ENCODE measurements at regions not wholly inside any gene's neighbourhood (a gene's known extent, or its start where the extent isn't known, plus 50 kb on each side); places are given as distances from the start of the nearest gene placed in this dataset.

- DNase-seq (ENCODE audit: extremely low read depth in 1 of 2, low read depth in 1 of 2): no peak
Observed at GRCh38 chr18:78378983-78379382, 600.6 kb upstream of the SALL3 start.

- no peak for DNase-seq (ENCODE audit: extremely low read depth in 1 of 2, low read depth in 1 of 2)
Observed at GRCh38 chr18:78390348-78390951, 589.2 kb upstream of the SALL3 start.

- DNase-seq (ENCODE audit: extremely low read depth in 1 of 2, low read depth in 1 of 2): no peak
Observed at GRCh38 chr18:78390952-78391348, 588.7 kb upstream of the SALL3 start.

GRCh38 chr18:78393086-78393862 is 586.3 kb upstream of the SALL3 start:
- DNase-seq (ENCODE audit: extremely low read depth in 1 of 2, low read depth in 1 of 2): no peak

GRCh38 chr18:78396077-78396476 is 583.5 kb upstream of the SALL3 start:
- DNase-seq (ENCODE audit: extremely low read depth in 1 of 2, low read depth in 1 of 2): no peak

GRCh38 chr18:78396756-78397155 is 582.9 kb upstream of the SALL3 start:
- DNase-seq (ENCODE audit: extremely low read depth in 1 of 2, low read depth in 1 of 2): no peak

- no peak for DNase-seq (ENCODE audit: extremely low read depth in 1 of 2, low read depth in 1 of 2)
Observed at GRCh38 chr18:78399992-78400503, 579.6 kb upstream of the SALL3 start.

GRCh38 chr18:78402440-78402839 is 577.2 kb upstream of the SALL3 start:
- DNase-seq (ENCODE audit: extremely low read depth in 1 of 2, low read depth in 1 of 2): no peak

- DNase-seq (ENCODE audit: extremely low read depth in 1 of 2, low read depth in 1 of 2): no peak
Observed at GRCh38 chr18:78402966-78403365, 576.7 kb upstream of the SALL3 start.

GRCh38 chr18:78403371-78403770 is 576.2 kb upstream of the SALL3 start:
- no peak for DNase-seq (ENCODE audit: extremely low read depth in 1 of 2, low read depth in 1 of 2)

- DNase-seq (ENCODE audit: extremely low read depth in 1 of 2, low read depth in 1 of 2): no peak
Observed at GRCh38 chr18:78405763-78406162, 573.9 kb upstream of the SALL3 start.

GRCh38 chr18:78406743-78407465 is 572.7 kb upstream of the SALL3 start:
- no peak for DNase-seq (ENCODE audit: extremely low read depth in 1 of 2, low read depth in 1 of 2)

GRCh38 chr18:78407466-78407844 is 572.2 kb upstream of the SALL3 start:
- no peak for DNase-seq (ENCODE audit: extremely low read depth in 1 of 2, low read depth in 1 of 2)

- DNase-seq (ENCODE audit: extremely low read depth in 1 of 2, low read depth in 1 of 2): no peak
Observed at GRCh38 chr18:78408623-78409022, 571.0 kb upstream of the SALL3 start.

- no peak for DNase-seq (ENCODE audit: extremely low read depth in 1 of 2, low read depth in 1 of 2)
Observed at GRCh38 chr18:78410094-78410786, 569.4 kb upstream of the SALL3 start.

- no peak for DNase-seq (ENCODE audit: extremely low read depth in 1 of 2, low read depth in 1 of 2)
Observed at GRCh38 chr18:78411539-78411938, 568.1 kb upstream of the SALL3 start.

GRCh38 chr18:78414302-78414701 is 565.3 kb upstream of the SALL3 start:
- DNase-seq (ENCODE audit: extremely low read depth in 1 of 2, low read depth in 1 of 2): no peak

GRCh38 chr18:78416853-78417252 is 562.8 kb upstream of the SALL3 start:
- DNase-seq (ENCODE audit: extremely low read depth in 1 of 2, low read depth in 1 of 2): no peak

- DNase-seq (ENCODE audit: extremely low read depth in 1 of 2, low read depth in 1 of 2): no peak
Observed at GRCh38 chr18:78418379-78418778, 561.2 kb upstream of the SALL3 start.

- no peak for DNase-seq (ENCODE audit: extremely low read depth in 1 of 2, low read depth in 1 of 2)
Observed at GRCh38 chr18:78419171-78419570, 560.4 kb upstream of the SALL3 start.

GRCh38 chr18:78420116-78420515 is 559.5 kb upstream of the SALL3 start:
- no peak for DNase-seq (ENCODE audit: extremely low read depth in 1 of 2, low read depth in 1 of 2)

Measured in activated CD8-positive, alpha-beta memory T cell treated with anti-CD3 and anti-CD28 coated beads for 1 hour (primary cell).